ENCODE measurements at regions not wholly inside any gene's neighbourhood (a gene's known extent, or its start where the extent isn't known, plus 50 kb on each side); places are given as distances from the start of the nearest gene placed in this dataset.

GRCh38 chr2:49840428-49840975 lies 686.2 kb upstream of the FSHR start:
- Histone ChIP-seq H3K79me2 (ENCODE audit: insufficient read depth, low read depth) (no peaks in the 10 kb centered on the region), H3K36me3 (ENCODE audit: insufficient read depth) (no peaks in the 10 kb centered on the region), H2AFZ (ENCODE audit: low read depth) (no peak overlapping the region), H3K27me3 (ENCODE audit: insufficient read depth, low read depth) (no peaks in the 10 kb centered on the region), H3K9ac (no peak overlapping the region), H4K20me1 (ENCODE audit: insufficient read depth) (no peaks in the 10 kb centered on the region), H3K4me2 (no peak overlapping the region), H3K27ac (no peak overlapping the region), H3K4me1 (ENCODE audit: low read depth, poor library complexity, severe bottlenecking) (no peaks in the 10 kb centered on the region), H3K4me3 (IDR thresholded peaks at IDR 0.05; ENCODE audit: insufficient read depth, low read depth, low read length) (no peak overlapping the region)
- no peak for TF ChIP-seq CTCF (conservative IDR thresholded peaks at IDR 0.05; ENCODE audit: low read depth, low read length)

- TF ChIP-seq CTCF (conservative IDR thresholded peaks at IDR 0.05; ENCODE audit: low read depth, low read length), result no peak
- no peak overlapping the region for H3K4me2 ChIP-seq
- H4K20me1 ChIP-seq (ENCODE audit: insufficient read depth), result no peaks in the 10 kb centered on the region
- H3K27me3 ChIP-seq (ENCODE audit: insufficient read depth, low read depth), result no peaks in the 10 kb centered on the region
- no peak overlapping the region for H3K27ac ChIP-seq
- no peak overlapping the region for H3K4me3 ChIP-seq (IDR thresholded peaks at IDR 0.05; ENCODE audit: insufficient read depth, low read depth, low read length)
- H3K4me1 ChIP-seq (ENCODE audit: low read depth, poor library complexity, severe bottlenecking), result no peaks in the 10 kb centered on the region
- H3K79me2 ChIP-seq (ENCODE audit: insufficient read depth, low read depth), result no peaks in the 10 kb centered on the region
- no peak overlapping the region for H2AFZ ChIP-seq (ENCODE audit: low read depth)
- no peak overlapping the region for H3K9ac ChIP-seq
- no peaks in the 10 kb centered on the region for H3K36me3 ChIP-seq (ENCODE audit: insufficient read depth)
Measured at GRCh38 chr2:49839818-49840217, 685.5 kb upstream of the FSHR start.

GRCh38 chr2:49837561-49838293 lies 683.4 kb upstream of the FSHR start:
- Histone ChIP-seq H4K20me1 (ENCODE audit: insufficient read depth) (no peaks in the 10 kb centered on the region), H3K27ac (no peak overlapping the region), H3K4me2 (no peak overlapping the region), H3K4me3 (IDR thresholded peaks at IDR 0.05; ENCODE audit: insufficient read depth, low read depth, low read length) (no peak overlapping the region), H3K27me3 (ENCODE audit: insufficient read depth, low read depth) (no peaks in the 10 kb centered on the region), H3K79me2 (ENCODE audit: insufficient read depth, low read depth) (no peaks in the 10 kb centered on the region), H3K4me1 (ENCODE audit: low read depth, poor library complexity, severe bottlenecking) (no peaks in the 10 kb centered on the region), H3K36me3 (ENCODE audit: insufficient read depth) (no peaks in the 10 kb centered on the region), H3K9ac (no peak overlapping the region), H2AFZ (ENCODE audit: low read depth) (no peak overlapping the region)
- TF ChIP-seq CTCF (conservative IDR thresholded peaks at IDR 0.05; ENCODE audit: low read depth, low read length), result no peak

GRCh38 chr2:49836017-49836416 lies 681.7 kb upstream of the FSHR start:
- Histone ChIP-seq H3K36me3 (ENCODE audit: insufficient read depth) (no peaks in the 10 kb centered on the region), H3K9ac (no peak overlapping the region), H3K27ac (no peak overlapping the region), H3K4me2 (no peak overlapping the region), H3K4me1 (ENCODE audit: low read depth, poor library complexity, severe bottlenecking) (peaks cover 6% of the 10 kb centered on the region), H3K4me3 (IDR thresholded peaks at IDR 0.05; ENCODE audit: insufficient read depth, low read depth, low read length) (no peak overlapping the region), H2AFZ (ENCODE audit: low read depth) (no peak overlapping the region), H4K20me1 (ENCODE audit: insufficient read depth) (no peaks in the 10 kb centered on the region), H3K27me3 (ENCODE audit: insufficient read depth, low read depth) (no peaks in the 10 kb centered on the region), H3K79me2 (ENCODE audit: insufficient read depth, low read depth) (no peaks in the 10 kb centered on the region)
- no peak for TF ChIP-seq CTCF (conservative IDR thresholded peaks at IDR 0.05; ENCODE audit: low read depth, low read length)

Measured in KMS-11 (cell line).